Duodenal mucosa (tissue), 2 donors: ENCODE measurements at regions not wholly inside any gene's neighbourhood (a gene's known extent, or its start where the extent isn't known, plus 50 kb on each side); places are given as distances from the start of the nearest gene placed in this dataset.

Source experiments
- H3K27ac ChIP-seq: one replicate; pipeline ENCODE4 v1.7.0; 2013; ENCODE audit warnings: low read depth, low read length
- H3K27me3 ChIP-seq, 2 donors: one replicate each; pipeline ENCODE4 v1.7.0; 2013; ENCODE audit warnings: low read length in 2 of 2, control low read depth in 1 of 2; ENCODE audit not compliant: insufficient read depth in 2 of 2, control insufficient read depth in 1 of 2
- H3K36me3 ChIP-seq, 2 donors: one replicate each; pipeline ENCODE4 v1.7.0; 2013; ENCODE audit warnings: low read length in 2 of 2, control low read depth in 1 of 2; ENCODE audit not compliant: insufficient read depth in 2 of 2, control insufficient read depth in 1 of 2
- H3K4me1 ChIP-seq, 2 donors: one replicate each; pipeline ENCODE4 v1.7.0; 2013; ENCODE audit warnings: low read length in 2 of 2, control low read depth in 1 of 2; ENCODE audit not compliant: insufficient read depth in 2 of 2, control insufficient read depth in 1 of 2
- H3K4me3 ChIP-seq, 2 donors: one replicate each; pipeline ENCODE4 v1.7.0; 2013; ENCODE audit warnings: low read length in 2 of 2, low read depth in 1 of 2
- H3K9ac ChIP-seq, 2 donors: one replicate each; pipeline ENCODE4 v1.7.0; 2013; ENCODE audit warnings: low read length in 2 of 2, low read depth in 1 of 2
- H3K9me3 ChIP-seq, 2 donors: one replicate each; pipeline ENCODE4 v1.7.0; 2013; ENCODE audit warnings: low read length in 2 of 2, control low read depth in 1 of 2; ENCODE audit not compliant: control insufficient read depth in 1 of 2

GRCh38 chr11:133713406-133713805, 131.9 kb downstream of the SPATA19 start:
- no peak overlapping the region for H3K27ac ChIP-seq
- no peaks in the 10 kb centered on the region for H3K9me3 ChIP-seq
- H3K4me1 ChIP-seq: peaks cover 0 to 4% of the 10 kb centered on the region in 2 donors
- H3K27me3 ChIP-seq: peaks cover 0 to 2% of the 10 kb centered on the region in 2 donors
- H3K9ac ChIP-seq: no peak overlapping the region
- no peak overlapping the region for H3K4me3 ChIP-seq
- H3K36me3 ChIP-seq: no peaks in the 10 kb centered on the region

GRCh38 chr11:133712051-133712560, 133.2 kb downstream of the SPATA19 start:
- peaks cover 0 to 4% of the 10 kb centered on the region in 2 donors for H3K4me1 ChIP-seq
- no peaks in the 10 kb centered on the region for H3K9me3 ChIP-seq
- no peaks in the 10 kb centered on the region for H3K36me3 ChIP-seq
- H3K27ac ChIP-seq: no peak overlapping the region
- H3K9ac ChIP-seq: no peak overlapping the region
- no peak overlapping the region for H3K4me3 ChIP-seq
- peaks cover 0 to 2% of the 10 kb centered on the region in 2 donors for H3K27me3 ChIP-seq

- Histone ChIP-seq H3K9ac (no peak overlapping the region), H3K27me3 (peaks cover 0 to 2% of the 10 kb centered on the region in 2 donors), H3K27ac (no peak overlapping the region), H3K9me3 (no peaks in the 10 kb centered on the region), H3K36me3 (no peaks in the 10 kb centered on the region), H3K4me1 (peaks cover 0 to 4% of the 10 kb centered on the region in 2 donors), H3K4me3 (no peak overlapping the region)
Observed at GRCh38 chr11:133711545-133711944, 133.8 kb downstream of the SPATA19 start.

- peaks cover 0 to 4% of the 10 kb centered on the region in 2 donors for H3K4me1 ChIP-seq
- H3K36me3 ChIP-seq: no peaks in the 10 kb centered on the region
- no peak overlapping the region for H3K27ac ChIP-seq
- no peak overlapping the region for H3K4me3 ChIP-seq
- no peak overlapping the region for H3K9ac ChIP-seq
- peaks cover 0 to 2% of the 10 kb centered on the region in 2 donors for H3K27me3 ChIP-seq
- no peaks in the 10 kb centered on the region for H3K9me3 ChIP-seq
Observed at GRCh38 chr11:133710681-133711240, 134.6 kb downstream of the SPATA19 start.

- Histone ChIP-seq H3K27ac (no peak overlapping the region), H3K9ac (no peak overlapping the region), H3K9me3 (no peaks in the 10 kb centered on the region), H3K27me3 (peaks cover 0 to 2% of the 10 kb centered on the region in 2 donors), H3K4me3 (no peak overlapping the region), H3K4me1 (peaks cover 0 to 4% of the 10 kb centered on the region in 2 donors), H3K36me3 (no peaks in the 10 kb centered on the region)
Observed at GRCh38 chr11:133710241-133710640, 135.1 kb downstream of the SPATA19 start.

- Histone ChIP-seq H3K9ac (no peak overlapping the region), H3K4me1 (peaks cover 0 to 4% of the 10 kb centered on the region in 2 donors)
Observed at GRCh38 chr11:133708547-133709051, 136.7 kb downstream of the SPATA19 start.

GRCh38 chr11:133706925-133707794, 138.2 kb downstream of the SPATA19 start:
- Histone ChIP-seq H3K9ac (no peak overlapping the region), H3K36me3 (no peaks in the 10 kb centered on the region), H3K27ac (no peak overlapping the region), H3K4me3 (no peak overlapping the region), H3K4me1 (peaks cover 0 to 4% of the 10 kb centered on the region in 2 donors), H3K27me3 (no peaks in the 10 kb centered on the region), H3K9me3 (no peaks in the 10 kb centered on the region)

More at GRCh38 chr11:133708547-133709051, 136.7 kb downstream of the SPATA19 start:
- no peaks in the 10 kb centered on the region for H3K36me3 ChIP-seq
- no peaks in the 10 kb centered on the region for H3K27me3 ChIP-seq
- no peaks in the 10 kb centered on the region for H3K9me3 ChIP-seq
- no peak overlapping the region for H3K4me3 ChIP-seq
- no peak overlapping the region for H3K27ac ChIP-seq

- Histone ChIP-seq H3K9me3 (no peaks in the 10 kb centered on the region), H3K36me3 (no peaks in the 10 kb centered on the region), H3K4me3 (no peak overlapping the region), H3K4me1 (no peaks in the 10 kb centered on the region), H3K9ac (no peak overlapping the region), H3K27ac (no peak overlapping the region), H3K27me3 (no peaks in the 10 kb centered on the region)
Observed at GRCh38 chr11:133705873-133706272, 139.4 kb downstream of the SPATA19 start.

GRCh38 chr11:133705074-133705648, 140.2 kb downstream of the SPATA19 start:
- no peaks in the 10 kb centered on the region for H3K27me3 ChIP-seq
- no peaks in the 10 kb centered on the region for H3K4me1 ChIP-seq
- H3K9me3 ChIP-seq: no peaks in the 10 kb centered on the region
- no peaks in the 10 kb centered on the region for H3K36me3 ChIP-seq
- H3K4me3 ChIP-seq: no peak overlapping the region
- no peak overlapping the region for H3K27ac ChIP-seq
- no peak overlapping the region for H3K9ac ChIP-seq

- no peak overlapping the region for H3K27ac ChIP-seq
- H3K9me3 ChIP-seq: no peaks in the 10 kb centered on the region
- no peak overlapping the region for H3K9ac ChIP-seq
- no peaks in the 10 kb centered on the region for H3K36me3 ChIP-seq
- H3K4me1 ChIP-seq: no peaks in the 10 kb centered on the region
- no peaks in the 10 kb centered on the region for H3K27me3 ChIP-seq
- H3K4me3 ChIP-seq: no peak overlapping the region
Observed at GRCh38 chr11:133699071-133699470, 146.2 kb downstream of the SPATA19 start.
